ENCODE measurements at regions not wholly inside any gene's neighbourhood (a gene's known extent, or its start where the extent isn't known, plus 50 kb on each side); places are given as distances from the start of the nearest gene placed in this dataset.

DNA sequence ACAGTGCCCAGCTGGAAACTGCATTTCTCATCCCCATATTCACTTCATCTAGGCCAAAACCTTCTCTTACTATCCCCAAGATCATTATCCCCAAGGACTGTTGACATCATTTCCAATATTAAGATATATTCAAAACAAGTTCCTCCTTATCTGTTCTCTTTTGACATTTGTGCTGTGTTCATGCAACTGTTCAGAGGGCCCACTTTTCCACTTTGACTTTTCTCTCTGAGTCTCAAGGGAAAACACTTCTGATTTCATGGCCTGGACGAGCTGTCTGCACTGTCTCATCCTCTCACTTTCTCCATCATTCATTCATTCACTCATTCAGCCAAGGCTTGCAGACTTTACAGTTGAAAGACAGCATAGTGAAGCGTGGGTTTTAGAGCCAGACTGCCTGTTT is 173.7 kb upstream of the DAPK1 start:
- no peak overlapping the region for H3K4me2 ChIP-seq
- H3K27me3 ChIP-seq (ENCODE audit: insufficient read depth), result no peaks in the 10 kb centered on the region
- H3F3A ChIP-seq (replicated peaks; ENCODE audit: low read depth), result no peaks in the 10 kb centered on the region
- no peak for ATAC-seq
- no peak overlapping the region for H3K4me3 ChIP-seq
- no peaks in the 10 kb centered on the region for H3K4me1 Mint-ChIP-seq
- no peak overlapping the region for H2AFZ ChIP-seq
- no peak overlapping the region for H3K27ac ChIP-seq (ENCODE audit: low read depth)
- peaks cover 7% of the 10 kb centered on the region; the same call in 1 of the 2 replicates for H3K9me2 ChIP-seq (ENCODE audit: insufficient read depth)
- no peaks in the 10 kb centered on the region for H4K20me1 ChIP-seq (replicated peaks; ENCODE audit: insufficient read depth)
- peaks cover 8% of the 10 kb centered on the region for H3K27me3 Mint-ChIP-seq (ENCODE audit: insufficient read depth, low read depth, poor library complexity)
- peaks cover 3% of the 10 kb centered on the region; the same call in 2 of the 3 replicates for H3K9me3 Mint-ChIP-seq
- H3K4me1 ChIP-seq (ENCODE audit: insufficient read depth), result no peaks in the 10 kb centered on the region
- H3K4me3 Mint-ChIP-seq, result no peak overlapping the region
- no peaks in the 10 kb centered on the region for H3K36me3 ChIP-seq (ENCODE audit: insufficient read depth)
- TF ChIP-seq POLR2AphosphoS5 (IDR thresholded peaks at IDR 0.05; ENCODE audit: low read depth) (no peak), CREB1 (CRISPR knock-in tag; IDR thresholded peaks at IDR 0.05; ENCODE audit: low read depth) (no peak), NANOG (IDR thresholded peaks at IDR 0.05; ENCODE audit: borderline replicate concordance) (no peak), JUNB (IDR thresholded peaks at IDR 0.05; ENCODE audit: unreplicated experiment) (no peak), ZNF114 (CRISPR knock-in tag; IDR thresholded peaks at IDR 0.05) (no peak), EZH2phosphoT487 (IDR thresholded peaks at IDR 0.05; ENCODE audit: unreplicated experiment) (no peak), ZNF462 (CRISPR knock-in tag; IDR thresholded peaks at IDR 0.05) (no peak), ZNF331 (CRISPR knock-in tag; IDR thresholded peaks at IDR 0.05; ENCODE audit: low read depth) (no peak), CTCF (conservative IDR thresholded peaks at IDR 0.05; ENCODE audit: low read depth in 2 of 2) (no peak), STAT1 (IDR thresholded peaks at IDR 0.05; ENCODE audit: unreplicated experiment) (no peak), EZH2 (IDR thresholded peaks at IDR 0.05; ENCODE audit: low read depth, unreplicated experiment) (no peak)
- TF ChIP-seq, protein P1, sequence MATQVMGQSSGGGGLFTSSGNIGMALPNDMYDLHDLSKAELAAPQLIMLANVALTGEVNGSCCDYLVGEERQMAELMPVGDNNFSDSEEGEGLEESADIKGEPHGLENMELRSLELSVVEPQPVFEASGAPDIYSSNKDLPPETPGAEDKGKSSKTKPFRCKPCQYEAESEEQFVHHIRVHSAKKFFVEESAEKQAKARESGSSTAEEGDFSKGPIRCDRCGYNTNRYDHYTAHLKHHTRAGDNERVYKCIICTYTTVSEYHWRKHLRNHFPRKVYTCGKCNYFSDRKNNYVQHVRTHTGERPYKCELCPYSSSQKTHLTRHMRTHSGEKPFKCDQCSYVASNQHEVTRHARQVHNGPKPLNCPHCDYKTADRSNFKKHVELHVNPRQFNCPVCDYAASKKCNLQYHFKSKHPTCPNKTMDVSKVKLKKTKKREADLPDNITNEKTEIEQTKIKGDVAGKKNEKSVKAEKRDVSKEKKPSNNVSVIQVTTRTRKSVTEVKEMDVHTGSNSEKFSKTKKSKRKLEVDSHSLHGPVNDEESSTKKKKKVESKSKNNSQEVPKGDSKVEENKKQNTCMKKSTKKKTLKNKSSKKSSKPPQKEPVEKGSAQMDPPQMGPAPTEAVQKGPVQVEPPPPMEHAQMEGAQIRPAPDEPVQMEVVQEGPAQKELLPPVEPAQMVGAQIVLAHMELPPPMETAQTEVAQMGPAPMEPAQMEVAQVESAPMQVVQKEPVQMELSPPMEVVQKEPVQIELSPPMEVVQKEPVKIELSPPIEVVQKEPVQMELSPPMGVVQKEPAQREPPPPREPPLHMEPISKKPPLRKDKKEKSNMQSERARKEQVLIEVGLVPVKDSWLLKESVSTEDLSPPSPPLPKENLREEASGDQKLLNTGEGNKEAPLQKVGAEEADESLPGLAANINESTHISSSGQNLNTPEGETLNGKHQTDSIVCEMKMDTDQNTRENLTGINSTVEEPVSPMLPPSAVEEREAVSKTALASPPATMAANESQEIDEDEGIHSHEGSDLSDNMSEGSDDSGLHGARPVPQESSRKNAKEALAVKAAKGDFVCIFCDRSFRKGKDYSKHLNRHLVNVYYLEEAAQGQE (IDR thresholded peaks at IDR 0.05; ENCODE audit: unreplicated experiment), result no peak
- TF ChIP-seq, protein P2, sequence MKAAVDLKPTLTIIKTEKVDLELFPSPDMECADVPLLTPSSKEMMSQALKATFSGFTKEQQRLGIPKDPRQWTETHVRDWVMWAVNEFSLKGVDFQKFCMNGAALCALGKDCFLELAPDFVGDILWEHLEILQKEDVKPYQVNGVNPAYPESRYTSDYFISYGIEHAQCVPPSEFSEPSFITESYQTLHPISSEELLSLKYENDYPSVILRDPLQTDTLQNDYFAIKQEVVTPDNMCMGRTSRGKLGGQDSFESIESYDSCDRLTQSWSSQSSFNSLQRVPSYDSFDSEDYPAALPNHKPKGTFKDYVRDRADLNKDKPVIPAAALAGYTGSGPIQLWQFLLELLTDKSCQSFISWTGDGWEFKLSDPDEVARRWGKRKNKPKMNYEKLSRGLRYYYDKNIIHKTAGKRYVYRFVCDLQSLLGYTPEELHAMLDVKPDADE (IDR thresholded peaks at IDR 0.05), result no peak
- no peaks in the 10 kb centered on the region for H3K79me2 ChIP-seq (replicated peaks; ENCODE audit: insufficient read depth)
- H3K36me3 Mint-ChIP-seq (ENCODE audit: low read depth), result no peaks in the 10 kb centered on the region
- no peak overlapping the region for H3K27ac Mint-ChIP-seq
- no peak for DNase-seq (ENCODE audit: low spot score)
